WI38 (cell line): ENCODE measurements at regions not wholly inside any gene's neighbourhood (a gene's known extent, or its start where the extent isn't known, plus 50 kb on each side); places are given as distances from the start of the nearest gene placed in this dataset.
A peak's percentile ranks its signal among the peaks of the same experiment; 100 is the strongest.

Experiments used
- H3K4me3 ChIP-seq: 2 replicates; pipeline ENCODE4 v1.5.1; 2011; ENCODE audit warnings: low read depth, mild to moderate bottlenecking, control low read depth, low read length
- TF ChIP-seq, protein P1 (sequence below): IDR thresholded peaks from 2 replicates; pipeline ENCODE4 v1.5.1; 2012; ENCODE audit warnings: low read depth, mild to moderate bottlenecking, control low read depth, low read length

DNA sequence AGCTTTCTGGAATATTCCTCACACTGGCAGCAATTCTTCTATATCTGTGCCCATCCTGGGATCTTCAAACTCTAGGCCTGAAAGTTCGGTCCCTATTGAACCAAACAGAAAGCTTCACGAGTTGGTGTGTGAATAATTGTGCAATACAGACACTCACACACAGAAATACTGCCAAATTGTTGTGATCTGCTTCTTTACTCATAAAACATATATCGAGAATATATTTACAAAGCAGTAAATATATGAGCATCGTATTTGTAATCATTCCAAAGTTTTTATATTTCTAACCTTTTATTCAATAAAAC is 56.6 kb upstream of the BEX4 start:
- no peak overlapping the region for H3K4me3 ChIP-seq
- TF ChIP-seq, protein P1, sequence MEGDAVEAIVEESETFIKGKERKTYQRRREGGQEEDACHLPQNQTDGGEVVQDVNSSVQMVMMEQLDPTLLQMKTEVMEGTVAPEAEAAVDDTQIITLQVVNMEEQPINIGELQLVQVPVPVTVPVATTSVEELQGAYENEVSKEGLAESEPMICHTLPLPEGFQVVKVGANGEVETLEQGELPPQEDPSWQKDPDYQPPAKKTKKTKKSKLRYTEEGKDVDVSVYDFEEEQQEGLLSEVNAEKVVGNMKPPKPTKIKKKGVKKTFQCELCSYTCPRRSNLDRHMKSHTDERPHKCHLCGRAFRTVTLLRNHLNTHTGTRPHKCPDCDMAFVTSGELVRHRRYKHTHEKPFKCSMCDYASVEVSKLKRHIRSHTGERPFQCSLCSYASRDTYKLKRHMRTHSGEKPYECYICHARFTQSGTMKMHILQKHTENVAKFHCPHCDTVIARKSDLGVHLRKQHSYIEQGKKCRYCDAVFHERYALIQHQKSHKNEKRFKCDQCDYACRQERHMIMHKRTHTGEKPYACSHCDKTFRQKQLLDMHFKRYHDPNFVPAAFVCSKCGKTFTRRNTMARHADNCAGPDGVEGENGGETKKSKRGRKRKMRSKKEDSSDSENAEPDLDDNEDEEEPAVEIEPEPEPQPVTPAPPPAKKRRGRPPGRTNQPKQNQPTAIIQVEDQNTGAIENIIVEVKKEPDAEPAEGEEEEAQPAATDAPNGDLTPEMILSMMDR: no peak

DNA sequence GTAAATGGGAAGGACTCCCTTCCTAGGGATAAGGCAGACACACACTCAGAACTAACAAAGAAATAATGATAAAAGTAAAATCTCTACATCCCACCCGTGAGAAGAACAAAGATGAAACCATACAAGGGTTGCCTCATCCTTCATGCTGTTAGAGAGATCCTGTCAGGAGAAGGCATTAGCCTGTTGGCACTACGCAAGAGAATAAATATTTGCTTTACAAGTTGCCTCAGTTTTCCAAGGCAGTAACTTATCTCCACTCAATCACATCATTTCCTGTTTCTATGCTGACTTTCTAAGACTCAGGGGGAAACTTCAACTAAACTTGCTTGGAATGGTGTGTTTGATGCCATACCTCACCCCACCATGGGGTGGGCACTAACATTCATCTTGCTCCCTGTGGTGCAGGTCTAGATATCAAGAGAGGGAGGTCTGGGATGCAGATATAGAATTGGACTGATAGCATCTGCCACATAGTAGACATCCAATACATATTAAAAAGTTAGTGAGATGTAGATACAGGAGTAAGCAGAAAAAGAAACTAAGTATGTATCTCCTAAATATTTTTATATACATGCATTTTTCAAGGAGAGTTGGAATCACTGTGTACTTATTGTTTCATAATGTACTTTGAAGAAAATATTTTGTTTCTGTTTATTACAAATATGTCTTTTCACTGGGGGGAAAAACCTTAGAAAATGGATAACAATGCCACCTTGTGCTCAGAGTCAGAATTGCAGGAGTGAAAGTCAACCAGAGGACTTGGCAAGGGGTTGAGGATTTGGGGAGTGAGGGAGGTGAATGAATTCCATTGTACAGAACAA is 57.2 kb upstream of the BEX4 start:
- no peak overlapping the region for H3K4me3 ChIP-seq
- TF ChIP-seq, protein P1: peak; percentile 68

DNA sequence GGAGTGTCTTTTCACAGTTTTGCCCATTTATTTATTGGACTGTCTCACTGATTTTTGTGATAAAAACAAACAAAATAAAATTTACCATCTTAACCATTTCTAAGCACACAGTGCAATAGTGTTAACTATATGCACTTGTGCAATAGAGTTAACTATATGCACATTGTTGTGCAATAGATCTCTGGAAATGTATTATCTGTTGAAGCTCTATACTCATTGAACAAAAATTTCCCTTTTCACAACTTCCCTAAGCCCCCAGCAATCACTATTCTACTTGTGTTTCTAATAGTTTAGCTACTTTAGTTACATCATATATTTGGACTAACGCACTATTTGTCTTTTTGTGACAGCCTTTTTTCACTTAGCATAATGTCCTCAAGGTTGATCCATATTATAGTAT is 59.7 kb upstream of the BEX4 start:
- H3K4me3 ChIP-seq: no peak overlapping the region
- TF ChIP-seq, protein P1: no peak

DNA sequence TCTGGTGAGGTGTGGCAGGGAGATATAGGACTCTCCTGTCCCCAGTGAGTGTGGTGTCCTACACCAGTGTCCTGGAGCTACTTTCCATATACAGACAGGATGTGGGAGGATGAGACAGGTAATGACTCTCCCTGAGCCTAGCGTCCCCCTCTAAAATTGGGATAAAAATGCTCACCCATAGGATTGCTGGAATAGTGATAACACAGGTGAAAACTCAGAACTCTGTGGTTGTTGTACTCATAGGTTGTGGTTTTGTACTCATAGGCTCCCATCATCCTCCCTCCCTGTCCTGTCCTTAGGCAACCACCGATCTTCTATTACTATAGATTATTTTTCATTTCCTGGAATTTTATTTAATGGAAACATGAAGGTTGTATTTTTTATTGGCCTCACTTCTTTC is 60.7 kb upstream of the NXF3 start:
- TF ChIP-seq, protein P1: no peak
- no peak overlapping the region for H3K4me3 ChIP-seq

DNA sequence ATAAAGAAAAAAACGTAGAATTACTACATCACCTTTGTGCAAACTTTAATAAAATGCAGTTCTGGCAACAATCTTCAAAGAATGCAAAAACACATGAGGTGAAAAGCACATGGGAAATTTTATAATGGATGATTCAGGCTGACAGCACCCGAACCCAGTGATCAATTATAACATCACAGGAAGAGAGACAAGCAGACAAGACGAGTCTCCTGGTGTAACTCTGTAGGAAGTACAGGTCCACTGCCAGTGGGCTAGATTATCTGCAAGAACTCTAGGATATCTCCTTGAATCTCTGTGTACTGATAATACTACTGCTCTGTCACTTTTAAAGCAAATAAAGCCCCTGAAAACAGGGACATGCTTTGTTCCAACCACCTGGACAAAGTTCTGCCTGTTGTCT is 58.9 kb upstream of the NXF3 start:
- TF ChIP-seq, protein P1: no peak
- no peak overlapping the region for H3K4me3 ChIP-seq

DNA sequence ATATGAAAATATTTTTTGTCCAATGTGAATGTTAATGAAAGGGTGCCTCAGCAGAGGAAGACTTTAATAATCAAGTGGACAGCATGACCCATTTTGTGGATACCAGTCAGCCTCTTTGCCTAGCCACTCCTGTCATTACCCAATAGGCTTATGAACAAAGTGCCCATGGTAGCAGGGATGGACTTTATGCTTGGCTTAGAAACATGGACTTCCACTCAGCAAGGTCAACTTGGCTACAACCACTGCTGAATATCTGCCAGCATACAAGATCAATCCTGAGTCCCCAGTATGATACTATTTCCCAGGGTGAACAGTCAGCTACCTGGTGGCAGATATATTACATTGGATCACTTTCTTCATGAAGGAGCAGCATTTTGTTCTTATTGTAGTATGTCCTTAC is 56.7 kb upstream of the NXF3 start:
- TF ChIP-seq, protein P1: no peak
- no peak overlapping the region for H3K4me3 ChIP-seq

DNA sequence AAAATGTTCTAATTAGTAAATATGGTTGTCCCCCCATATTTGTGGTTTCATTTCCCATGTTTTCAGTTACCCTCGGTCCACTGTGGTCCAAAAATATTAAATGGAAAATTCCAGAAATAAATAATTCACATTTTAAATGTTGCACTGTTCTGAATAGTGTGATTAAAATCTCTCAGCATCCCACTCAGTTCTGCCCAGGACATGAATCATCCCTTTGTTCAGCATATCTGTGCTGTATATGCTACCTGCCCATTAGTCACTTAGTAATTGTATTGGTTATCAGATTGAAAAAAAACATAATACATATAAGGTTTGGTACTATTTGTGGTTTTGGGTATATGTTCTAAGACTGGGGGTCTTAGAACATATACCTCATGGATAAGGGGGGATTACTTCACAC is 55.1 kb upstream of the NXF3 start:
- H3K4me3 ChIP-seq: no peak overlapping the region
- TF ChIP-seq, protein P1: no peak
